ENCODE measurements at regions not wholly inside any gene's neighbourhood (a gene's known extent, or its start where the extent isn't known, plus 50 kb on each side); places are given as distances from the start of the nearest gene placed in this dataset.

- TF ChIP-seq, protein P1, sequence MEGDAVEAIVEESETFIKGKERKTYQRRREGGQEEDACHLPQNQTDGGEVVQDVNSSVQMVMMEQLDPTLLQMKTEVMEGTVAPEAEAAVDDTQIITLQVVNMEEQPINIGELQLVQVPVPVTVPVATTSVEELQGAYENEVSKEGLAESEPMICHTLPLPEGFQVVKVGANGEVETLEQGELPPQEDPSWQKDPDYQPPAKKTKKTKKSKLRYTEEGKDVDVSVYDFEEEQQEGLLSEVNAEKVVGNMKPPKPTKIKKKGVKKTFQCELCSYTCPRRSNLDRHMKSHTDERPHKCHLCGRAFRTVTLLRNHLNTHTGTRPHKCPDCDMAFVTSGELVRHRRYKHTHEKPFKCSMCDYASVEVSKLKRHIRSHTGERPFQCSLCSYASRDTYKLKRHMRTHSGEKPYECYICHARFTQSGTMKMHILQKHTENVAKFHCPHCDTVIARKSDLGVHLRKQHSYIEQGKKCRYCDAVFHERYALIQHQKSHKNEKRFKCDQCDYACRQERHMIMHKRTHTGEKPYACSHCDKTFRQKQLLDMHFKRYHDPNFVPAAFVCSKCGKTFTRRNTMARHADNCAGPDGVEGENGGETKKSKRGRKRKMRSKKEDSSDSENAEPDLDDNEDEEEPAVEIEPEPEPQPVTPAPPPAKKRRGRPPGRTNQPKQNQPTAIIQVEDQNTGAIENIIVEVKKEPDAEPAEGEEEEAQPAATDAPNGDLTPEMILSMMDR (IDR thresholded peaks at IDR 0.05), result no peak
- Mint-ChIP-seq H3K27me3 (ENCODE audit: low read depth, poor library complexity) (no peaks in the 10 kb centered on the region), H3K4me3 (no peak overlapping the region), H3K4me1 (peaks cover 7% of the 10 kb centered on the region), H3K27ac (no peak overlapping the region), H3K9me3 (peaks cover 13% of the 10 kb centered on the region), H3K36me3 (ENCODE audit: low read depth) (peaks cover 4% of the 10 kb centered on the region)
- no peak for DNase-seq
Observed at GRCh38 chr12:91502208-91502607, 319.6 kb upstream of the DCN start.

DNA sequence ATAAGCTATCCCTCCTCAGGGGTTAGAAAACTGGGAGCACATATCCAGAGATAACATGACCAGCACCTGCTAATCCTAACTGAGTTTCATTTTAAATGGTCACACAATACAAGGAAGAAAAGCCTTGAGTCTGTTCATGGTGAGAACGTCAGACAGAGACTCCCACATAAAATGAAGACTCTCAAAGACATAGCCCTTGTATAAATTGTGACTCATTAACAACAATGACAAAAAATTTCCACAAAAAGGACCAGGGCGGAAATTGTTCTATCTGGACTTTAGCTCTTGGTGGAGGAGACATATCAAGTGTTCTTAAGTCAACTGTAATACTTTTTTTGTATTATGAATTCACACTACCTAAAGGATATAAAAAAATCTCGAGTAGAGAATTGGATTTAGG is 313.7 kb upstream of the DCN start:
- Mint-ChIP-seq H3K36me3 (ENCODE audit: low read depth) (no peaks in the 10 kb centered on the region), H3K4me1 (no peaks in the 10 kb centered on the region), H3K4me3 (no peak overlapping the region), H3K27me3 (ENCODE audit: low read depth, poor library complexity) (no peaks in the 10 kb centered on the region), H3K9me3 (no peaks in the 10 kb centered on the region), H3K27ac (no peak overlapping the region)
- DNase-seq, result no peak
- TF ChIP-seq, protein P1 (IDR thresholded peaks at IDR 0.05), result no peak

DNA sequence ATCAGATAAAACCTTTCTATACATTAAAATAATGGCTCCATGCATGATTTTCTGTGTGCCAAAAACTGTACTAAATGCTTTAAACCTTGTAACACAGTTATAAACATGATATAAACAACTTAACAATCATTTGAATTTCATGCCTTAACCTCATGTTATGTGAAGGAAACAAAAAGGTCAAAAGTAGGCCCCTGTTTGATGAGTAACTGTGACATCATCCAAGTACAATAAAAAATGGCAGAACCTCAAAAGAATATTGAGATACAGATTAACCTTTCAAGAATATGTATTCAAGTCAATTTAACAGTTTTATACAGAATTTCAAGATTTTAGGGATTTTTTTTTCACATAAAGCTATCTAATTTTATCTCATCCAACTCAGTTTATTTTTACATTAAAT is 310.7 kb upstream of the DCN start:
- H3K9me3 Mint-ChIP-seq, result no peaks in the 10 kb centered on the region
- DNase-seq, result no peak
- H3K4me1 Mint-ChIP-seq, result no peaks in the 10 kb centered on the region
- H3K36me3 Mint-ChIP-seq (ENCODE audit: low read depth), result no peaks in the 10 kb centered on the region
- H3K27me3 Mint-ChIP-seq (ENCODE audit: low read depth, poor library complexity), result no peaks in the 10 kb centered on the region
- no peak overlapping the region for H3K4me3 Mint-ChIP-seq
- TF ChIP-seq, protein P1 (IDR thresholded peaks at IDR 0.05), result no peak
- no peak overlapping the region for H3K27ac Mint-ChIP-seq

- Mint-ChIP-seq H3K36me3 (ENCODE audit: low read depth) (no peaks in the 10 kb centered on the region), H3K9me3 (no peaks in the 10 kb centered on the region), H3K27me3 (ENCODE audit: low read depth, poor library complexity) (no peaks in the 10 kb centered on the region), H3K4me3 (no peak overlapping the region), H3K27ac (no peak overlapping the region), H3K4me1 (no peaks in the 10 kb centered on the region)
- DNase-seq, result no peak
- TF ChIP-seq, protein P1 (IDR thresholded peaks at IDR 0.05), result no peak
Observed at GRCh38 chr12:91492648-91493047, 310.0 kb upstream of the DCN start.

DNA sequence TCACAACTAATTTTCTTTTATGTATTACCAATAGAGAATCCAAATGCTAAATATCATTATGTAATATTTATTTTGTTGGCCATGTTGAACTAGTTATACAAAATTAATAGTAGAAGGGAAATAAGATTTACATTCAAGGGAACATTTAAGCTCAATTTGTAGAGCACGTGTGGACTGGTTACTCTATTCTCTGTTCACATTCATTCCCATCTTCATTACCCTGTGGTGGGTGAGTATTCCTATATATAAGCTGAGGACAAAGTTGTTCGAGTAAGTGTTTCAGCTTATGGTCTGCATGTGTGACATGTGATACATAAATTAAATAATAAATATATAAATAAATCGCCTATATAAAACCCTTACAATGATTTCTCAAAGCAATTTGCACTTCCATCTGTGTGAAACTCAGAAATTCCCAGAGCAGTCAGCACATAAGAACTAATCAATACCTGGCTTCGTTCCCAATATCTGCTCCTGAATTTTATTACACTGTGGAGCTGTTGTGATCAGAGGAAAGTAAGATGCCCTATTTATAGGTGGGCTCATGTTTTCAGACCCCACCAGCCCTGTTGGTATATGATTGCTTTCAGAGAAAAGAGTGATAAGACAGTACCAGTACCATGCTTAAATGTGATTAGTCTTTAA is 308.2 kb upstream of the DCN start:
- no peaks in the 10 kb centered on the region for H3K4me1 Mint-ChIP-seq
- DNase-seq, result no peak
- no peaks in the 10 kb centered on the region for H3K9me3 Mint-ChIP-seq
- no peak overlapping the region for H3K27ac Mint-ChIP-seq
- no peaks in the 10 kb centered on the region for H3K36me3 Mint-ChIP-seq (ENCODE audit: low read depth)
- TF ChIP-seq, protein P1 (IDR thresholded peaks at IDR 0.05), result no peak
- no peak overlapping the region for H3K4me3 Mint-ChIP-seq
- no peaks in the 10 kb centered on the region for H3K27me3 Mint-ChIP-seq (ENCODE audit: low read depth, poor library complexity)

- Mint-ChIP-seq H3K4me1 (no peaks in the 10 kb centered on the region), H3K27me3 (ENCODE audit: low read depth, poor library complexity) (peaks cover 3% of the 10 kb centered on the region), H3K27ac (no peak overlapping the region), H3K9me3 (no peaks in the 10 kb centered on the region), H3K36me3 (ENCODE audit: low read depth) (no peaks in the 10 kb centered on the region), H3K4me3 (no peak overlapping the region)
- TF ChIP-seq, protein P1 (IDR thresholded peaks at IDR 0.05), result no peak
- DNase-seq, result no peak
Observed at GRCh38 chr12:91483471-91483985, 300.9 kb upstream of the DCN start.

Data from nephron progenitor cell (in vitro differentiated cells).